Trophoblast cell (in vitro differentiated cells and primary cell): ENCODE measurements at regions not wholly inside any gene's neighbourhood (a gene's known extent, or its start where the extent isn't known, plus 50 kb on each side); places are given as distances from the start of the nearest gene placed in this dataset.

Experiments
- DNase-seq, 2 donors: peaks; one replicate each; pipeline ENCODE4 v3.0.0-alpha.2; 2016
- H2AFZ ChIP-seq: 2 replicates; pipeline ENCODE4 v1.6.1; 2013; ENCODE audit warnings: low read length, moderate library complexity, mild to moderate bottlenecking; ENCODE audit not compliant: insufficient read depth, poor library complexity
- H2AK5ac ChIP-seq: 2 replicates; pipeline ENCODE4 v1.6.1; 2013; ENCODE audit warnings: mild to moderate bottlenecking, low read length
- H2BK120ac ChIP-seq: 2 replicates; pipeline ENCODE4 v1.6.1; 2013; ENCODE audit warnings: low read length, mild to moderate bottlenecking, moderate library complexity; ENCODE audit not compliant: insufficient read depth, poor library complexity
- H2BK12ac ChIP-seq: 2 replicates; pipeline ENCODE4 v1.6.1; 2013; ENCODE audit warnings: mild to moderate bottlenecking, low read length, moderate library complexity
- H2BK5ac ChIP-seq: 2 replicates; pipeline ENCODE4 v1.6.1; 2013; ENCODE audit warnings: low read length, low read depth, moderate library complexity, mild to moderate bottlenecking; ENCODE audit not compliant: poor library complexity
- H3K14ac ChIP-seq: 2 replicates; pipeline ENCODE4 v1.6.1; 2013; ENCODE audit warnings: mild to moderate bottlenecking, low read length
- H3K18ac ChIP-seq: 2 replicates; pipeline ENCODE4 v1.6.1; 2013; ENCODE audit warnings: mild to moderate bottlenecking, low read length
- H3K23ac ChIP-seq: 2 replicates; pipeline ENCODE4 v1.6.1; 2013; ENCODE audit warnings: low read length
- H3K27ac ChIP-seq: 2 replicates; pipeline ENCODE4 v1.5.1; 2013; ENCODE audit warnings: low read depth, mild to moderate bottlenecking, inconsistent platforms, low read length, moderate library complexity
- H3K27me3 ChIP-seq: 2 replicates; pipeline ENCODE4 v1.6.1; 2013; ENCODE audit warnings: inconsistent platforms, mild to moderate bottlenecking, low read length, moderate library complexity; ENCODE audit not compliant: insufficient read depth
- H3K36me3 ChIP-seq, 2 experiments: 1 replicate in 1 of 2; 2 replicates in 1 of 2; pipeline ENCODE4 v1.6.1; 2013; ENCODE audit warnings: low read length in 2 of 2, mild to moderate bottlenecking in 2 of 2, moderate library complexity in 1 of 2; ENCODE audit not compliant: insufficient read depth in 2 of 2, control insufficient read depth in 1 of 2
- H3K4ac ChIP-seq: 2 replicates; pipeline ENCODE4 v1.6.1; 2013; ENCODE audit warnings: low read depth, mild to moderate bottlenecking, low read length, moderate library complexity
- H3K4me1 ChIP-seq, 2 experiments: 1 replicate in 1 of 2; 2 replicates in 1 of 2; pipeline ENCODE4 v1.6.1; 2013; ENCODE audit warnings: low read length in 2 of 2, mild to moderate bottlenecking in 2 of 2, moderate library complexity in 1 of 2; ENCODE audit not compliant: insufficient read depth in 2 of 2, control insufficient read depth in 1 of 2
- H3K4me2 ChIP-seq: 2 replicates; pipeline ENCODE4 v1.6.1; 2013; ENCODE audit warnings: inconsistent platforms, mild to moderate bottlenecking, low read length, moderate library complexity
- H3K4me3 ChIP-seq: 2 replicates; pipeline ENCODE4 v1.5.1; 2013; ENCODE audit warnings: mild to moderate bottlenecking, low read depth, low read length, inconsistent platforms
- H3K79me1 ChIP-seq: one replicate; pipeline ENCODE4 v1.6.1; 2013; ENCODE audit warnings: low read length
- H3K79me2 ChIP-seq: 2 replicates; pipeline ENCODE4 v1.6.1; 2013; ENCODE audit warnings: low read length, mild to moderate bottlenecking; ENCODE audit not compliant: control insufficient read depth, insufficient read depth, poor library complexity
- H3K9ac ChIP-seq: 2 replicates; pipeline ENCODE4 v1.6.1; 2013; ENCODE audit warnings: mild to moderate bottlenecking, low read length
- H3K9me3 ChIP-seq: 2 replicates; pipeline ENCODE4 v1.6.1; 2013; ENCODE audit warnings: low read depth, mild to moderate bottlenecking, control low read depth, inconsistent platforms, low read length; ENCODE audit not compliant: insufficient read depth
- H4K12ac ChIP-seq: 2 replicates; pipeline ENCODE4 v1.6.1; 2013; ENCODE audit warnings: low read depth, mild to moderate bottlenecking, low read length, moderate library complexity
- H4K8ac ChIP-seq: 2 replicates; pipeline ENCODE4 v1.6.1; 2013; ENCODE audit warnings: low read depth, mild to moderate bottlenecking, low read length, moderate library complexity
- H4K91ac ChIP-seq: one replicate; pipeline ENCODE4 v1.6.1; 2013; ENCODE audit warnings: low read depth, mild to moderate bottlenecking, low read length, moderate library complexity
- WGBS: extraction: QIAGEN DNeasy Blood & Tissue Kit; methylation state at CpG from one replicate; pipeline ENCODE4 v1.1.7; 2013; ENCODE audit warnings: missing lambda C conversion rate; ENCODE audit not compliant: insufficient read length, insufficient coverage; ENCODE audit errors: extremely low coverage; 5-methylcytosine and 5-hydroxymethylcytosine counted together

DNA sequence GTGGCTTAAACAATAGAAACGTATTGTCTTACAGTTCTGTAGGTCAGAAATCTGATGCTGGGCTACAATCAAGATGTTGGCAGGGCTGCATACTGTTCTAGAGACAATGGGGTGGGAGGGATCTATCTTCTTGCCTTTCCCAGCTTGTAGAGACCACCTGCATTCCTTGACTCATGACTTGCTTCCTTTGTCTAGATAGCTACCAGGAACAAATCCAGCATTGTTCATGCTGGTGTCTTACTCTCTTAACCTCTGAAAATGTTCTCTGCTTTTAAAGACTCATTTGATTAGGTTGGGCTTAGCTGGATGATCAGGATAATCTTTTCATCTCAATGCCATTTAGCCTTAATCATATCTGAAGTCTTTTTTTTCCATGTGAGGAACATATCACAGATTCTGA is 169.0 kb downstream of the ZNF330 start:
- no peak overlapping the region for H3K9ac ChIP-seq
- no CpG with 5 or more reads among the region's 1 CpG for WGBS
- no peaks in the 10 kb centered on the region for H3K9me3 ChIP-seq
- no peak overlapping the region for H2AK5ac ChIP-seq
- H3K27me3 ChIP-seq, result no peaks in the 10 kb centered on the region
- H3K36me3 ChIP-seq, result no peaks in the 10 kb centered on the region
- no peaks in the 10 kb centered on the region for H3K4me1 ChIP-seq
- no peak overlapping the region for H4K8ac ChIP-seq
- H3K4ac ChIP-seq, result no peak overlapping the region
- H3K14ac ChIP-seq, result no peak overlapping the region
- H4K12ac ChIP-seq, result no peak overlapping the region
- H3K23ac ChIP-seq, result no peak overlapping the region
- no peak overlapping the region for H3K18ac ChIP-seq
- no peak overlapping the region for H3K27ac ChIP-seq
- H2BK12ac ChIP-seq, result no peak overlapping the region
- H3K4me3 ChIP-seq, result no peak overlapping the region
- no peak overlapping the region for H2BK120ac ChIP-seq
- H2BK5ac ChIP-seq, result no peak overlapping the region
- no peaks in the 10 kb centered on the region for H3K79me2 ChIP-seq
- no peak overlapping the region for H4K91ac ChIP-seq
- DNase-seq, result no peak
- H3K4me2 ChIP-seq, result no peak overlapping the region
- H3K79me1 ChIP-seq, result no peaks in the 10 kb centered on the region
- H2AFZ ChIP-seq, result no peak overlapping the region

DNA sequence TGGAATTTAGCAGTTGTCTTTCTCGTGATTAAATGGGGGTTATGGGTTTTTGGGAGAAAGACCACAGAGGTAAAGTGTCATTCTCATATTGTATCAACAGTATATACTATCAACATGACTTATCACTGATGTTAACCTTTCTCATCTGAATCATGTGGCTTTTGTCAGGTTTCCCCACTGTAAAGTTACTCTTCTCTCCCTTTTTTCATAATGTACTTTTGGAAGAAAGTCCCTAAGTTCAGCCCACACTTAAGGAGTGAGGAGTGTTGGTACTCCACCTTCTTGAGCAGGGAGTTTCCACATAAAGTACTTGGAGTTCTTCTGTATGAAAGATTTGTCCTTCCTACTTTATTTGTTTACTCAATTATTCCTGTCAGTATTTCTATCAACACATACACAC is 169.9 kb downstream of the ZNF330 start:
- H2BK12ac ChIP-seq, result no peak overlapping the region
- no peaks in the 10 kb centered on the region for H3K79me2 ChIP-seq
- no peak overlapping the region for H3K27ac ChIP-seq
- H3K4me2 ChIP-seq, result no peak overlapping the region
- H3K27me3 ChIP-seq, result no peaks in the 10 kb centered on the region
- H3K4me3 ChIP-seq, result no peak overlapping the region
- no peak overlapping the region for H2AFZ ChIP-seq
- no peaks in the 10 kb centered on the region for H3K4me1 ChIP-seq
- H3K23ac ChIP-seq, result no peak overlapping the region
- H3K14ac ChIP-seq, result no peak overlapping the region
- H3K36me3 ChIP-seq, result no peaks in the 10 kb centered on the region
- no peak overlapping the region for H4K91ac ChIP-seq
- no peak for DNase-seq
- no peak overlapping the region for H2BK5ac ChIP-seq
- no peak overlapping the region for H3K9ac ChIP-seq
- no peaks in the 10 kb centered on the region for H3K79me1 ChIP-seq
- no peak overlapping the region for H3K18ac ChIP-seq
- WGBS, result no CpG with 5 or more reads among the region's 1 CpG
- no peaks in the 10 kb centered on the region for H3K9me3 ChIP-seq
- no peak overlapping the region for H2AK5ac ChIP-seq
- H4K12ac ChIP-seq, result no peak overlapping the region
- no peak overlapping the region for H2BK120ac ChIP-seq
- H4K8ac ChIP-seq, result no peak overlapping the region
- no peak overlapping the region for H3K4ac ChIP-seq

DNA sequence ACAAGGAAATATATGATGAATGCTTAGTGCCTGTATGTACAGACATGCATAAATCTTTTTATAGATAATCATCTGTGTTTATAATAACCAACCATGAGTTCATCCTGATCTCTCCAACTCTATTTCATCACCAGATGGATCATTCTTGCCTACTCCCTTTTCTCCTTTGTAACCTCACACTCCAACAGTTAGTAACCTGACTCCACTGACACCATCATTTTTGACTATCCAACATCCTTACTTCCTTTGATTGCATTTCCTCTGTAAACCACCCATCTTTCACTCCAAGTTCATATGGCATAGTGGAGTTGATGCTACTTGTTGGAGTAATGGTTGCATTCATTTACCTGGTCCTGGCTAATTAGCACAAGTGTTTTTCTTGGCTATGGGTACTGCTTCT is 170.6 kb downstream of the ZNF330 start:
- no peak overlapping the region for H3K9ac ChIP-seq
- no peak overlapping the region for H3K18ac ChIP-seq
- no peak overlapping the region for H3K4me2 ChIP-seq
- H3K4me3 ChIP-seq, result no peak overlapping the region
- H3K27me3 ChIP-seq, result no peaks in the 10 kb centered on the region
- H4K91ac ChIP-seq, result no peak overlapping the region
- H4K12ac ChIP-seq, result no peak overlapping the region
- no peak overlapping the region for H3K4ac ChIP-seq
- H3K14ac ChIP-seq, result no peak overlapping the region
- no peak overlapping the region for H2AK5ac ChIP-seq
- H2BK12ac ChIP-seq, result no peak overlapping the region
- H2AFZ ChIP-seq, result no peak overlapping the region
- H3K79me1 ChIP-seq, result no peaks in the 10 kb centered on the region
- H3K9me3 ChIP-seq, result no peaks in the 10 kb centered on the region
- H3K4me1 ChIP-seq, result no peaks in the 10 kb centered on the region
- H3K79me2 ChIP-seq, result no peaks in the 10 kb centered on the region
- no peak overlapping the region for H3K27ac ChIP-seq
- H4K8ac ChIP-seq, result no peak overlapping the region
- DNase-seq, result no peak
- H3K36me3 ChIP-seq, result no peaks in the 10 kb centered on the region
- no peak overlapping the region for H3K23ac ChIP-seq
- H2BK5ac ChIP-seq, result no peak overlapping the region
- no peak overlapping the region for H2BK120ac ChIP-seq

DNA sequence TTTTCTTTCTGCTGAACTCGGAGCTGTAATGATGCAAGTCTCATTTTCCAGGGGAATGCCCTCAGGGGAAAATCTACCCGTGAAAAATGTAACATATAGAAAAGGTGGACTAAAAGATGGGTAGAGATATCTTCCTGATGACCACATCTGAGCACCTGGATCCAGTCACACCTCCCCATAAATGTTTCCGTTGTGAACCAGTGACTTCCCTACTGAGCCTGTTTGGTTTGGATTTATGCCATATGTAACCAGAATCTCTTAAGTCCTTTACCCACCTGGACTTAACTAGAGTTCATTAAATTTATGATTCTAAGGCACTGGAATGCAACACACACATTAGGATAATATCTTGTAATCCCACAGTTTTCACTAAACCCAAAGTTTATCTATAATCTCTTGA is 171.1 kb downstream of the ZNF330 start:
- no peak overlapping the region for H2BK12ac ChIP-seq
- no peak overlapping the region for H2AK5ac ChIP-seq
- no CpG with 5 or more reads among the region's 3 CpGs for WGBS
- no peak overlapping the region for H4K12ac ChIP-seq
- H2AFZ ChIP-seq, result no peak overlapping the region
- H3K4ac ChIP-seq, result no peak overlapping the region
- H4K91ac ChIP-seq, result no peak overlapping the region
- no peaks in the 10 kb centered on the region for H3K4me1 ChIP-seq
- no peak overlapping the region for H3K14ac ChIP-seq
- no peaks in the 10 kb centered on the region for H3K79me2 ChIP-seq
- no peak overlapping the region for H3K4me3 ChIP-seq
- H3K18ac ChIP-seq, result no peak overlapping the region
- no peak overlapping the region for H3K23ac ChIP-seq
- DNase-seq, result no peak
- H3K27ac ChIP-seq, result no peak overlapping the region
- H3K27me3 ChIP-seq, result no peaks in the 10 kb centered on the region
- H2BK120ac ChIP-seq, result no peak overlapping the region
- no peak overlapping the region for H4K8ac ChIP-seq
- H3K4me2 ChIP-seq, result no peak overlapping the region
- no peak overlapping the region for H3K9ac ChIP-seq
- no peaks in the 10 kb centered on the region for H3K9me3 ChIP-seq
- no peaks in the 10 kb centered on the region for H3K79me1 ChIP-seq
- no peaks in the 10 kb centered on the region for H3K36me3 ChIP-seq
- H2BK5ac ChIP-seq, result no peak overlapping the region
